HG02981 (cell line): ENCODE measurements at regions not wholly inside any gene's neighbourhood (a gene's known extent, or its start where the extent isn't known, plus 50 kb on each side); places are given as distances from the start of the nearest gene placed in this dataset.
"Not testable (repeated sequence)": the region's sequence is repeated elsewhere in the genome, so short reads cannot be mapped to it uniquely, and the experiment has no call there.

ENCODE experiments used
- ATAC-seq: cut with Tn5 transposase; IDR thresholded peaks from one replicate; pipeline ENCODE4 v1.9.1; 2021; ENCODE audit warnings: mild to moderate bottlenecking, moderate library complexity; ENCODE audit not compliant: unreplicated experiment

- ATAC-seq = no peak
Measured at GRCh38 chr5:2094616-2094995, 211.9 kb upstream of the IRX4 start.

GRCh38 chr5:2093859-2094615 is 211.3 kb upstream of the IRX4 start:
- no peak for ATAC-seq

DNA sequence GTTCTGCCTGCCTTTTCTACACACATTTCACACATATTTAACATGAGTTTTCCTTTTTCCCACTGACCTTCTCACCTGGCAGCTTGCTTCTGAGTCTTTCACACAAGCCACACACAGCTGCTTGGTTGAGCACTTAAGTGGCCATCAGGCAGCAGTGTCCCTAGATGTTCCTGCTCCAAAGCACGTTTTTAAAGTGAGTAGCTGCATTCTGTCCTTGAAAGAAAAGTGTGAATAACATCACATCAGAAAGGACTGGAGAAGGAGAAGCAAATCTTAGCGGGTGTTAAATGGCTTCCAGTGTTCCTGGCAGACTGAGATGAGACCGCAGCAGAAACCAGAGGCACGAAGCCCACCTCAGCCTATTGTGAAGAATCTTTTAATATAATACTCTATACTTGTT is 209.2 kb upstream of the IRX4 start:
- ATAC-seq = no peak

- ATAC-seq = no peak
Measured at GRCh38 chr5:2087980-2088379, 205.3 kb upstream of the IRX4 start.

DNA sequence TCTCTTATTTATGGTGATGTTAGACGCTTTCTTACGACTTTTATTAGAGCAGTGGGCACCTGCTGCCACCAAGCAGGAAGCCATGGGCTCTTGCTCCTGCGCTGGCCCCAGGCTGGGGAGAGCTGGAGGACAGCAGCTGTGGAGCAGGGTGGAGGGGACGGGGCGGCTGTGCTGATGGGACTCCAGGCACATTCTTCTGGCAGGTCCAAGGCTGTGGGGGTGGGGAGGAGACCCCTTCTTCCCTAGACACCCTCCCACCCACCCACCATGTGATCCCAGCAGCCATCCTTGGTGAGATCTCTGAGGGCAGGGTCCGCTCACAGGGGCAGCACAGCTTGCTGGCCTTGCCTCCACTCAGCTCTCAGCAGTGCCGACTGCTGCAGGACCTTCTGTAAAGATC is 192.6 kb upstream of the IRX4 start:
- no peak for ATAC-seq

DNA sequence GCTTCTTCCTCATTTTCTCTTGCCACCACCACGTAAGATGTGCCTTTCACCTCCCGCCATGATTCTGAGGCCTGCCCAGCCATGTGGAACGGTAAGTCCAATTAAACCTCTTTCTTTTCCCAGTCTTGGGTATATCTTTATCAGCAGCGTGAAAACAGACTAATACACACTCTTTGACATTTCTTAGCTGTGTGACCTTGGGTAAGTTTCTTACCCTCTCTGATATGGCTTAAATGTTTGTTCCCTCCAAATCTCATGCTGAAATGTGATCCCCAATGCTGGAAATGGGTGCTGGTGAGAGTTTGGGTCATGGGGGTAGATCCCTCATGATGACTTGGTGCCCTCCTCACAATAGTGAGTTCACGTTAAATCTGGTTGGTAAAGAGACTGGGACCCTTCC is 188.8 kb upstream of the IRX4 start:
- no peak for ATAC-seq

- not testable (repeated sequence) for ATAC-seq
Measured at GRCh38 chr5:2070787-2071186, 188.1 kb upstream of the IRX4 start.

GRCh38 chr5:2068531-2068930 is 185.8 kb upstream of the IRX4 start:
- no peak for ATAC-seq

GRCh38 chr5:2066373-2066772 is 183.6 kb upstream of the IRX4 start:
- ATAC-seq = no peak

DNA sequence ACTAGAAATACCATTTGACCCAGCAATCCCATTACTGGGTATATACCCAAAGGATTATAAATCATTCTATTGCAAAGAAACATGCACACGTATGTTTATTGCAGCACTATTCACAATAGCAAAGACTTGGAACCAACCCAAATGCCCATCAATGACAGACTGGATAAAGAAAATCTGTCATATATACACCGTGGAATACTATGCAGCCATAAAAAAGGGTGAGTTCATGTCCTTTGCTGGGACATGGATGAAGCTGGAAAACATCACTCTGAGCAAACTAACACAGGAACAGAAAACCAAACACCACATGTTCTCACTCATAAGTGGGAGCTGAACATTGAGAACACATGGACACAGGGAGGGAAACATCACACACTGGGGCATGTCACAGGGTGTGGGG is 180.7 kb upstream of the IRX4 start:
- not testable (repeated sequence) for ATAC-seq

GRCh38 chr5:2052687-2053086 is 170.0 kb upstream of the IRX4 start:
- no peak for ATAC-seq

DNA sequence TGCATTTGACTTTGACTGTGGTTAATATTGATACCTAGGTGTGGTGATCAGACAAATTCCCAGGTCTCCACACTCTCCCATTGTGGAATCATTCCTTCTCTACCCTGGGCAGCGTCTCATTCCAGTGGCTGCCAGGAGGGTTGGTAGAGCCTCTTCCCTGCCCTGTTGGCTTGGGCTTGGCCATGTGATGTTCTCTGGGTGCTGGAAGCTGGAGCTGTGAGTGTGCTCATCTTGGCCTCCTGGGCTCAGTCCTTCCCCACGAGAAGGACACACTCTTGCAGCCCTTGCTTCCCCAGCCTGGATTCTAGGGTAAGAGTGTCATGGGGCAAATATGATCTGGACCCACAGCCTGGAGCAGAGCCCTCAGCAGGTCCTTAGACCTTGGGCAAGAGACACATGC is 167.2 kb upstream of the IRX4 start:
- no peak for ATAC-seq

DNA sequence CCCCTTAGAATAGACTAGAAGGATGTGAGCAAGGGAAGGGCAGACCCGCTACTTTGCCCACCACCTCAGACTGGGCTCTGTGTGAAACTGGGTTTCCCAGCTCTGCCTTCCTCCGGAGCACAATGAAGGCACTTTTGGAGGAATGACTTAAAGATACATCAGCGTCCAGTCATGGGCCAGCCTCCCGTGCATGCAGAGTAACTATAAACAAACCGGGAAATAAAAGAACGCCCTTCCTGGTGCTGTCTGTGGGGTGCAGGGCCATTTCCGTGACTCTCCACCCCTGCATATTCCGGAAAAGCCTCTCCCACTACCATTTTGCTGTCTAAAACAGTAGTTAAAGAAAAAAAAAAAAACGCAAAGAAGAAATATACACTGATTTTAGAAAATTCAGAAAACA is 165.9 kb upstream of the IRX4 start:
- ATAC-seq = no peak

DNA sequence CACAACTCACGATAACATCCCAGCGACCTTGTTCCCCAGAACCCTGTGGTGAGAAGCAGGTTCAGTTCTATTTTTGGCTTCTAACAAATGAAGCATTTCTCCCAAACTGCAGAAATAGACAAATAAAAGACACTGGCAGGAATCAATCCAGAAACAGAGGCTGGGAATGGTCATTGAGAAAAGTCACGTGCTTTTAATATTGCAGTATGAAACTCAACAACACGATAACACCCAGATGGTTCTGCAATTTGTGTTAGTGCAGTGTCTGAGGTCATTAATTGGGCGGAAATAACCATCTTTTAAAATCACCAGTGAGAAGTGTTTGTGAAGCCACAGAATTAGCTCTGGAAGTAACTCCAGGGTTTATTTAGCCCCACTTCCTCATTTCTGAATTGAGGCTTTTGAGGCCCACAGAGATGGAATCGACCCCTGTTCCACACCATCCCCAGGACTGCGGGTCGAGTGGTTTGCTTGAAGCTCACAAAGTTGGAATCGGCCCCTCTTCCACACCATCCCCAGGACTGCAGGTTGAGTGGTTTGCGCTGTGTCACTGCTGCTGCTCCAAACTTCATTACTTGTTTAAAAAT is 164.7 kb upstream of the IRX4 start:
- no peak for ATAC-seq

- ATAC-seq = no peak
Measured at GRCh38 chr5:2044041-2044440, 161.3 kb upstream of the IRX4 start.

- ATAC-seq = no peak
Measured at GRCh38 chr5:2039180-2039531, 156.4 kb upstream of the IRX4 start.

GRCh38 chr5:2038321-2039179 is 155.8 kb upstream of the IRX4 start:
- ATAC-seq = peak; percentile 87

- ATAC-seq = no peak
Measured at GRCh38 chr5:2036885-2037284, 154.2 kb upstream of the IRX4 start.

GRCh38 chr5:2032432-2032831 is 149.7 kb upstream of the IRX4 start:
- no peak for ATAC-seq

DNA sequence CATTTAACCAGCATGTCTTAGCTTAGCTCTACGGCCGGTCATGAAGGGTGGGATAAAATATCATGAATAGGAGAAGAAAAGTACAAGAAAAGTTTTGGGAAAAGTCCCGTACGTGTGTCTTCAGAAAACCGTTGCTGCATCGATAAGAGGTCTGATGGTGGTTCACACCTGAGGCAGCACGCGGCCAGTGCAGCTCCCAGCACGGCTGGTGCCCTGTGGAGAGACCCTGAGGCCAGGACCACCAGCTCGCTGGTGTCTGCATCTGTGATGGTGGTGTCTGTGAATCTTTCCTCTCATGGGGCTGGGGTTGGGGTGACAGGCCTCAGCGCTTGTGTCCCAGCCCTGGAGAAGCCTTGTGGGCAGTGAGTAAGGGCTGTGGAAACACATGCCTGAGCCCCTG is 148.9 kb upstream of the IRX4 start:
- ATAC-seq = no peak

DNA sequence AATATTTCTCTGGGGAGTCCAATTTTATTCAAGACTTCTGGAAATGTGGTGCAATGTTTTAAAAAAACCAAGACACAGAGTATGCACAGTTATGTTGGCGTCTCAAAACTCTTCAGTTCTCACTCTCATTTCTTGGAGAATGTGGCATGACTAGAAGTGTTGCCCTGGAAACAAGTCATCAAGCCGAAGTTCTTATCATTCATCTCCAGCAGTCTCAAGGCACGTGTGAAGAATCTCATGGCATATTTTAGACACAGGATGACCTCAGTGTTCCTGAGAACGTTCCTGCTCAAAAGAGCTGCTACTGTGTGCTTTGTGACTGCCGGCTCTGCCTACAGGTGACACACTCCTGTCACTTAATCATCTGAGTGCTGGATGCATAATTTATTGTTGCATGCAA is 147.4 kb upstream of the IRX4 start:
- ATAC-seq = no peak

GRCh38 chr5:2029206-2029605 is 146.5 kb upstream of the IRX4 start:
- ATAC-seq = no peak
